ENCODE measurements at regions not wholly inside any gene's neighbourhood (a gene's known extent, or its start where the extent isn't known, plus 50 kb on each side); places are given as distances from the start of the nearest gene placed in this dataset.

GRCh38 chr16:64452446-64452845 lies 669.4 kb downstream of the CDH11 start:
- ChIA-PET CTCF (no interaction called here), POLR2A (no interaction called here)
- Histone ChIP-seq H3K9me3 (ENCODE audit: control insufficient read depth, insufficient read depth, low read depth, low read length) (no peaks in the 10 kb centered on the region), H3K27me3 (ENCODE audit: control insufficient read depth, insufficient read depth, low read length) (no peaks in the 10 kb centered on the region), H3K4me3 (ENCODE audit: low read depth in 2 of 2, low read length in 2 of 2) (no peak overlapping the region), H3K4me1 (ENCODE audit: control insufficient read depth, insufficient read depth, low read length) (no peaks in the 10 kb centered on the region), H3K36me3 (ENCODE audit: control insufficient read depth, insufficient read depth, low read length) (no peaks in the 10 kb centered on the region), H3K27ac (ENCODE audit: low read length) (no peak overlapping the region)
- no peak for ATAC-seq
- intact Hi-C loops (cut with micrococcal nuclease; ENCODE audit: unreplicated experiment) (no loop called here), in situ Hi-C loops (cut with HindIII; ENCODE audit: low pct_unique_long_range_greater_than_20kb, low sequenced_read_pairs) (no loop called here)
- no peak for DNase-seq (ENCODE audit: low read depth, low spot score)
- no TSS peak for BruUV-seq (replicated peaks)
- TF ChIP-seq REST (IDR thresholded peaks at IDR 0.05; ENCODE audit: insufficient read depth in 1 of 2, low read depth in 2 of 2, low read length in 1 of 2) (no peak), SIN3A (IDR thresholded peaks at IDR 0.05; ENCODE audit: borderline replicate concordance, insufficient read depth, low read depth, low read length) (no peak), TCF7L2 (IDR thresholded peaks at IDR 0.05; ENCODE audit: low read depth, low read length) (no peak), CTCF (IDR thresholded peaks at IDR 0.05) (no peak), POLR2AphosphoS5 (IDR thresholded peaks at IDR 0.05; ENCODE audit: low read depth, low read length) (no peak)

- POLR2A ChIA-PET: no interaction called here
Observed at GRCh38 chr16:64450177-64450576, 671.7 kb downstream of the CDH11 start.

More at GRCh38 chr16:64450177-64450576, 671.7 kb downstream of the CDH11 start:
- TF ChIP-seq REST (IDR thresholded peaks at IDR 0.05; ENCODE audit: insufficient read depth in 1 of 2, low read depth in 2 of 2, low read length in 1 of 2): no peak
- no peak for TF ChIP-seq CTCF (IDR thresholded peaks at IDR 0.05)
- no peak for TF ChIP-seq TCF7L2 (IDR thresholded peaks at IDR 0.05; ENCODE audit: low read depth, low read length)
- no peak for TF ChIP-seq SIN3A (IDR thresholded peaks at IDR 0.05; ENCODE audit: borderline replicate concordance, insufficient read depth, low read depth, low read length)
- TF ChIP-seq POLR2AphosphoS5 (IDR thresholded peaks at IDR 0.05; ENCODE audit: low read depth, low read length): no peak
- in situ Hi-C loops (cut with HindIII; ENCODE audit: low pct_unique_long_range_greater_than_20kb, low sequenced_read_pairs): no loop called here
- BruUV-seq (replicated peaks): no TSS peak
- Histone ChIP-seq H3K27ac (ENCODE audit: low read length) (no peak overlapping the region), H3K4me1 (ENCODE audit: control insufficient read depth, insufficient read depth, low read length) (no peaks in the 10 kb centered on the region), H3K9me3 (ENCODE audit: control insufficient read depth, insufficient read depth, low read depth, low read length) (no peaks in the 10 kb centered on the region), H3K27me3 (ENCODE audit: control insufficient read depth, insufficient read depth, low read length) (no peaks in the 10 kb centered on the region), H3K36me3 (ENCODE audit: control insufficient read depth, insufficient read depth, low read length) (no peaks in the 10 kb centered on the region), H3K4me3 (ENCODE audit: low read depth in 2 of 2, low read length in 2 of 2) (no peak overlapping the region)
- intact Hi-C loops (cut with micrococcal nuclease; ENCODE audit: unreplicated experiment): no loop called here
- DNase-seq (ENCODE audit: low read depth, low spot score) (no peak), ATAC-seq (no peak)
- CTCF ChIA-PET: no interaction called here
